GM12801 (cell line): ENCODE measurements at regions not wholly inside any gene's neighbourhood (a gene's known extent, or its start where the extent isn't known, plus 50 kb on each side); places are given as distances from the start of the nearest gene placed in this dataset.

Source experiments
- CTCF ChIP-seq: IDR thresholded peaks from one replicate; pipeline ENCODE4 v1.5.1; 2011; ENCODE audit warnings: control low read depth; ENCODE audit not compliant: insufficient read length; ENCODE audit errors: extremely low read depth

- no peak for TF ChIP-seq CTCF
These were observed 523.8 kb downstream of the SOX2 start for GRCh38 chr3:182235504-182235903.

GRCh38 chr3:182238126-182238525 lies 526.4 kb downstream of the SOX2 start:
- TF ChIP-seq CTCF: no peak

GRCh38 chr3:182239316-182239715 lies 527.6 kb downstream of the SOX2 start:
- no peak for TF ChIP-seq CTCF

GRCh38 chr3:182240474-182240873 lies 528.7 kb downstream of the SOX2 start:
- no peak for TF ChIP-seq CTCF

GRCh38 chr3:182241196-182241765 lies 529.6 kb downstream of the SOX2 start:
- TF ChIP-seq CTCF: no peak

- TF ChIP-seq CTCF: no peak
These were observed 530.2 kb downstream of the SOX2 start for GRCh38 chr3:182241766-182242488.

- TF ChIP-seq CTCF: no peak
These were observed 530.8 kb downstream of the SOX2 start for GRCh38 chr3:182242489-182242942.
